Testis (tissue), 2 donors: ENCODE measurements at regions not wholly inside any gene's neighbourhood (a gene's known extent, or its start where the extent isn't known, plus 50 kb on each side); places are given as distances from the start of the nearest gene placed in this dataset.

ENCODE experiments used
- DNase-seq: peaks from one replicate; pipeline ENCODE4 v3.0.0-alpha.2; 2019
- H3K27ac ChIP-seq, 2 donors: fragments of 200-600 bp; sonication (generic); one replicate each; pipeline ENCODE4 v1.5.1; 2019
- H3K27me3 ChIP-seq: fragments of 200-600 bp; sonication (generic); one replicate; pipeline ENCODE4 v1.5.1; 2019
- H3K36me3 ChIP-seq: fragments of 200-600 bp; sonication (generic); one replicate; pipeline ENCODE4 v1.5.1; 2017; ENCODE audit warnings: low read depth; ENCODE audit errors: missing control alignments
- H3K4me1 ChIP-seq: fragments of 200-600 bp; sonication (generic); one replicate; pipeline ENCODE4 v1.5.1; 2019
- H3K4me3 ChIP-seq, 2 donors: fragments of 200-600 bp; sonication (generic); one replicate each; pipeline ENCODE4 v1.5.1; 2017 to 2019
- H3K9me3 ChIP-seq: fragments of 200-600 bp; sonication (generic); one replicate; pipeline ENCODE4 v1.5.1; 2017
- POLR2A ChIP-seq: fragments of 450-650 bp; IDR thresholded peaks from one replicate; pipeline ENCODE4 v1.6.1; 2017; ENCODE audit warnings: antibody characterized with exemption, mild to moderate bottlenecking, moderate library complexity
- WGBS, 2 donors: methylation state at CpG; one replicate each; pipeline ENCODE4 v1.1.5; 2018; 5-methylcytosine and 5-hydroxymethylcytosine counted together
- intact Hi-C: fragments of 100-400 bp; cut with DNase I; formaldehyde crosslinking; loops from one replicate; pipeline ENCODE4 v1.15.1; 2023; ENCODE audit warnings: low total_unique reads
- TF ChIP-seq, protein P1 (sequence below), 3 experiments: fragments of 450-650 bp in 2 of 3; fragments of 200-600 bp in 1 of 3; sonication (generic) in 1 of 3; IDR thresholded peaks; one replicate each; pipeline ENCODE4 v1.5.1; 2016 to 2019; ENCODE audit warnings: antibody characterized with exemption in 3 of 3, mild to moderate bottlenecking in 2 of 3, moderate library complexity in 1 of 3

DNA sequence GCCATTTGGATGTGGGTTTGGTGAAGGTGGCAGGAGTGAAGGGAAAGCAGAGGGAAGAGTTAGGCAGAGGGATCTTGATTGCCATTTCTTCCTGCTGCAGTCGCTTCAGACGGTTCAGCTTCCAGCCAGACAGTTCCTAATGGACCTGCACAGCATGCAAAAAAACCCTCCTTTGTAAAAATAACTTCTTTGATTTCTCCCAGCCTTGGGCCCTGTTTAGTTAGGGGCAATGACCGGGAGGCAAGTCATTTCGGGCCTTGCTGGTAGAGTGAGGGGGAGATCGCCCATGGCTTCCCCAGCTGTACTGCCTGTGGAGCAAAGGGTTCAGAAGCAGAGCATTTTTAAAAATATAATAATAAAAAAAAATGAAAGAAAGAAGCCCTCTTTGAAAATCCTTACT lies 67.2 kb upstream of the TLE1 start:
- Histone ChIP-seq H3K4me3 (no peak overlapping the region), H3K27me3 (no peaks in the 10 kb centered on the region), H3K36me3 (no peaks in the 10 kb centered on the region), H3K27ac (no peak overlapping the region), H3K9me3 (no peaks in the 10 kb centered on the region), H3K4me1 (no peaks in the 10 kb centered on the region)
- intact Hi-C loops, result no loop called here
- WGBS, 2 donors, result 96% methylated on average over 5 of the region's 5 CpGs
- no peak for DNase-seq
- TF ChIP-seq, protein P1, sequence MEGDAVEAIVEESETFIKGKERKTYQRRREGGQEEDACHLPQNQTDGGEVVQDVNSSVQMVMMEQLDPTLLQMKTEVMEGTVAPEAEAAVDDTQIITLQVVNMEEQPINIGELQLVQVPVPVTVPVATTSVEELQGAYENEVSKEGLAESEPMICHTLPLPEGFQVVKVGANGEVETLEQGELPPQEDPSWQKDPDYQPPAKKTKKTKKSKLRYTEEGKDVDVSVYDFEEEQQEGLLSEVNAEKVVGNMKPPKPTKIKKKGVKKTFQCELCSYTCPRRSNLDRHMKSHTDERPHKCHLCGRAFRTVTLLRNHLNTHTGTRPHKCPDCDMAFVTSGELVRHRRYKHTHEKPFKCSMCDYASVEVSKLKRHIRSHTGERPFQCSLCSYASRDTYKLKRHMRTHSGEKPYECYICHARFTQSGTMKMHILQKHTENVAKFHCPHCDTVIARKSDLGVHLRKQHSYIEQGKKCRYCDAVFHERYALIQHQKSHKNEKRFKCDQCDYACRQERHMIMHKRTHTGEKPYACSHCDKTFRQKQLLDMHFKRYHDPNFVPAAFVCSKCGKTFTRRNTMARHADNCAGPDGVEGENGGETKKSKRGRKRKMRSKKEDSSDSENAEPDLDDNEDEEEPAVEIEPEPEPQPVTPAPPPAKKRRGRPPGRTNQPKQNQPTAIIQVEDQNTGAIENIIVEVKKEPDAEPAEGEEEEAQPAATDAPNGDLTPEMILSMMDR (IDR thresholded peaks at IDR 0.05), result no peak
- no peak for TF ChIP-seq POLR2A

DNA sequence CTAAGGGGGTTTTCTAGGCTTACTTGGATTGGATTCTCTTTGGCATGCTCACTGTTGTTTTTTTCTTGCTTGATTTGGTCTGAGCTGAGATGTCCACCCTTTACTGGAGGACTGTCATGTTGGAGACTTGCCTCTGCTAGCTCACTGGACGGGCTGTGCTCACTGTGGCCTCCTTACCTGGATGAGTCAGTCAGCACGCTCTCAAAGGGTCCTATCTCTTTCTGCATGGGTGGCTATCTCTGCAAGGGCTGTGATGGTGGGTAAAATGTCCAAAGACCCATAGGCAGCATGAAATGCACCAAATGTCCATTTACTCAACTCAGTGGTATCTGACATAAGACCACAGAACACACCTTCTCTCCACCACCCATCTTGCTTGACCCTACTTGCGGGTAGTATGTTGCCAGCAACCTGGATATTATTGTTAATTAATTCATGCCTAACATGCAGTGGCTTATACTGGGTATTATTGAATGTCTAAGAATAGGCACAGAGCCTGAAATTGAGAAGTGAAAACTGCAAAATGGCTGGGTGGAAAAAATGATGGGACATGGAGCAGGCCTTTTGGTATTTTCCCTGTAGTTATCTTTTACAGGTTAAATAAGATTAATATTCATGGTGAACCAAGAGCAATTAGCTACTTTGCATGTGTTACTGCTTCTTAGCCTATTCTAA lies 68.9 kb upstream of the TLE1 start:
- no peak overlapping the region for H3K4me3 ChIP-seq
- no peaks in the 10 kb centered on the region for H3K9me3 ChIP-seq
- H3K27ac ChIP-seq, result no peak overlapping the region
- TF ChIP-seq, protein P1 (IDR thresholded peaks at IDR 0.05), result no peak
- TF ChIP-seq POLR2A, result no peak
- no peaks in the 10 kb centered on the region for H3K36me3 ChIP-seq
- intact Hi-C loops, result no loop called here
- H3K27me3 ChIP-seq, result no peaks in the 10 kb centered on the region
- DNase-seq, result no peak
- H3K4me1 ChIP-seq, result no peaks in the 10 kb centered on the region
- 67 to 74% methylated on average over 2 to 3 of the region's 3 CpGs for WGBS, 2 donors

DNA sequence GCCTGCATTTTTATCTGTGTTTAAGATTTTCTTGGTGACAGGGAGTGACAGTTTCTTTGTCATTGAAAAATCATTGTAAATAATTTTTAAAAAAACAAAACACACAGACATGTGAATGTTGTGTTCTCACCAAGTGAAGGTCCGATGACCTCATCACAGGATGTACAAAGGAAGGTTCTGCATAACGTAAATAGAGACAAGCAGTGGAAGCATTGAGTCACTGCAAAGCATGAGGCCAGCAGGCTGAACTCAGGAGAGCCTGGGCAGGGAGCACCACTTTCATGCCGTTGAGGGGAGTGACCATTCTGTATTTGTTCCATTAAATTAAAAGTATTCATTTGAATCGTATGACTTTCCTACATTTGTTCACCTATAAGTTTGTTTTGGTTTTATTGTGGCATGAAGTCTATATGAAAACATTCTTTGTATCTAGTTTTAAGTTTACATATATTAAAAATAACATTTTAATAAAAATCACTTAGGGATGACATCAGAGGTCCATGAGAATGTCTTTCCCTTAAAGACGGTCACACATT lies 70.4 kb upstream of the TLE1 start:
- H3K9me3 ChIP-seq, result no peaks in the 10 kb centered on the region
- H3K4me1 ChIP-seq, result no peaks in the 10 kb centered on the region
- H3K27me3 ChIP-seq, result no peaks in the 10 kb centered on the region
- DNase-seq, result no peak
- H3K27ac ChIP-seq, result no peak overlapping the region
- no peaks in the 10 kb centered on the region for H3K36me3 ChIP-seq
- intact Hi-C loops, result no loop called here
- TF ChIP-seq POLR2A, result no peak
- TF ChIP-seq, protein P1 (IDR thresholded peaks at IDR 0.05), result no peak
- no peak overlapping the region for H3K4me3 ChIP-seq
- 75 to 84% methylated on average over 5 of the region's 5 CpGs for WGBS, 2 donors

DNA sequence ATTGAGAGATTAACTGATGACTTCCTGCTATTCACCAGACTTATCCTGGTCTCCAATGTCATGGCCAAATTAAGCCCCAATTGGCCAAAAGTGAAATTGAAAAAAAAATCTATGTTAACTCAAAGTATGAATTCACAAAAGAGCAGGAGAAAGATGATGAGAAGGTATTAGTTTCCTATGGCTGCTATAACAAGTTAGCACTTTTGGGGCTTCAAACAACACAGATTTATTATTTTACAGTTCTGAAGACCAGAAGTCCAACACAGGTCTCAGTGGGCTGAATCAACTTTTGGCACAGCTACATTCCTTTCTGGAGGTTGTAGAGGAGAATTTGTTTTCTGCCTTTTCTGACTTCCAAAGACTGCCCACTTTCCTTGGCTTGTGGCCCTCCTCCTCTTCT lies 78.6 kb upstream of the TLE1 start:
- no peak overlapping the region for H3K27ac ChIP-seq
- intact Hi-C loops, result no loop called here
- H3K9me3 ChIP-seq, result no peaks in the 10 kb centered on the region
- H3K4me1 ChIP-seq, result no peaks in the 10 kb centered on the region
- no peak for DNase-seq
- TF ChIP-seq, protein P1 (IDR thresholded peaks at IDR 0.05), result no peak
- TF ChIP-seq POLR2A, result no peak
- no peaks in the 10 kb centered on the region for H3K27me3 ChIP-seq
- no peak overlapping the region for H3K4me3 ChIP-seq
- no peaks in the 10 kb centered on the region for H3K36me3 ChIP-seq

DNA sequence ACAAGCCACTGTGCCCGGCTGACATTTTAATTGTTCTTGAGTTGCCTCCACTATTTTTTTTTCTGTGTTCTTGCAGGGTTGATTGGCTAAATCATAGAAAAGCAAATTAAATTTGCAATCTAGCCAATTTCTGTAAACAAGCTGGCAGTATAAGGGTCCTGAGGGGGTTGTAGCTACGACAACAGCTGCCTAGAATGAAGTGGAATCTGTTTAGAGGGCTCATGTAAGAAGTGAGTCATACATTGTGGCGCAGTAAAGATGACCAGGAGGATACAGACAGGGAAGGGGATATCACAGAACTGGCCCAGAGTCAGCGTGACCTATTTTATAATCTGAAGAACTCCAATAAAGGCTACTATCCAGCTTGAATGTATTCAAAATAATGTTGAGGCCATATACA lies 82.2 kb upstream of the TLE1 start:
- Histone ChIP-seq H3K27ac (no peak overlapping the region), H3K9me3 (no peaks in the 10 kb centered on the region), H3K4me1 (no peaks in the 10 kb centered on the region), H3K27me3 (no peaks in the 10 kb centered on the region), H3K4me3 (no peak overlapping the region), H3K36me3 (no peaks in the 10 kb centered on the region)
- WGBS, 2 donors, result 74 to 90% methylated on average over 4 of the region's 4 CpGs
- no peak for DNase-seq
- intact Hi-C loops, result no loop called here
- TF ChIP-seq, protein P1 (IDR thresholded peaks at IDR 0.05), result no peak
- no peak for TF ChIP-seq POLR2A
